CD14-positive monocyte (primary cell): ENCODE measurements at regions not wholly inside any gene's neighbourhood (a gene's known extent, or its start where the extent isn't known, plus 50 kb on each side); places are given as distances from the start of the nearest gene placed in this dataset.

Experiments
- DNase-seq, 3 donors: peaks; one replicate each; pipeline ENCODE4 v3.0.0-alpha.2; 2011 to 2022
- H2AFZ ChIP-seq: 2 replicates; pipeline ENCODE4 v1.6.0; 2012; ENCODE audit warnings: mild to moderate bottlenecking, low read depth, low read length, inconsistent platforms; ENCODE audit not compliant: insufficient read depth, poor library complexity, severe bottlenecking
- H3K27ac ChIP-seq, 2 donors: 1 replicate in 1 of 2; 2 replicates in 1 of 2; pipeline ENCODE4 v1.5.1; 2012 to 2013; ENCODE audit warnings: low read length in 2 of 2, control low read depth in 1 of 2, inconsistent platforms in 1 of 2, low read depth in 1 of 2, mild to moderate bottlenecking in 1 of 2
- H3K27me3 ChIP-seq, 2 donors: one replicate each; pipeline versions ENCODE4 v1.6.0 to v1.6.1; 2011 to 2013; ENCODE audit warnings: low read length in 2 of 2; ENCODE audit not compliant: control insufficient read depth in 2 of 2, insufficient read depth in 2 of 2
- H3K36me3 ChIP-seq, 2 donors: replicated peaks in 1 of 2; 1 replicate in 1 of 2; 2 replicates in 1 of 2; pipeline versions ENCODE4 v1.5.1 to v1.6.1; 2012 to 2013; ENCODE audit warnings: low read length in 2 of 2, control low read depth in 1 of 2, inconsistent platforms in 1 of 2, mild to moderate bottlenecking in 1 of 2; ENCODE audit not compliant: insufficient read depth in 2 of 2, control insufficient read depth in 1 of 2
- H3K4me1 ChIP-seq, 2 donors: 1 replicate in 1 of 2; 2 replicates in 1 of 2; pipeline versions ENCODE4 v1.5.1 to v1.6.1; 2012 to 2013; ENCODE audit warnings: low read length in 2 of 2, control low read depth in 1 of 2, inconsistent platforms in 1 of 2, mild to moderate bottlenecking in 1 of 2, moderate library complexity in 1 of 2; ENCODE audit not compliant: insufficient read depth in 2 of 2, control insufficient read depth in 1 of 2
- H3K4me2 ChIP-seq: replicated peaks from 2 replicates; pipeline ENCODE3; 2012; ENCODE audit warnings: low read length, moderate library complexity, mild to moderate bottlenecking; ENCODE audit not compliant: poor library complexity, severe bottlenecking; ENCODE audit errors: extremely low read depth
- H3K4me3 ChIP-seq, 3 experiments: fragments of 200-600 bp in 1 of 3; sonication (generic) in 1 of 3; replicated peaks in 1 of 3; 1 replicate in 2 of 3; 2 replicates in 1 of 3; pipeline ENCODE4 v1.5.1; 2011 to 2013; ENCODE audit warnings: low read length in 3 of 3, mild to moderate bottlenecking in 3 of 3, control low read depth in 2 of 3, low read depth in 2 of 3, inconsistent platforms in 1 of 3, moderate library complexity in 1 of 3
- H3K79me2 ChIP-seq: 2 replicates; pipeline ENCODE4 v1.6.0; 2012; ENCODE audit warnings: mild to moderate bottlenecking, control low read depth, inconsistent platforms, low read length, moderate library complexity; ENCODE audit not compliant: insufficient read depth
- H3K9ac ChIP-seq: 2 replicates; pipeline ENCODE4 v1.6.0; 2017; ENCODE audit warnings: low read length, mild to moderate bottlenecking; ENCODE audit not compliant: insufficient read depth, poor library complexity, severe bottlenecking
- H3K9me3 ChIP-seq, 2 donors: replicated peaks in 1 of 2; 1 replicate in 1 of 2; 2 replicates in 1 of 2; pipeline versions ENCODE4 v1.5.1 to v1.6.1; 2012 to 2013; ENCODE audit warnings: low read length in 2 of 2, control low read depth in 1 of 2; ENCODE audit not compliant: control insufficient read depth in 1 of 2, insufficient read depth in 1 of 2
- H4K20me1 ChIP-seq: 2 replicates; pipeline ENCODE4 v1.6.0; 2012; ENCODE audit warnings: mild to moderate bottlenecking, low read length, control low read depth, moderate library complexity; ENCODE audit not compliant: insufficient read depth
- H3K27ac Mint-ChIP-seq, 7 donors: one replicate each; pipeline ENCODE4 v1.8.0; 2020; ENCODE audit warnings: mild to moderate bottlenecking in 7 of 7, mixed read lengths in 7 of 7, moderate library complexity in 6 of 7, inconsistent platforms in 2 of 7
- H3K27me3 Mint-ChIP-seq, 3 donors: one replicate each; pipeline ENCODE4 v1.8.0; 2021 to 2022; ENCODE audit warnings: low read depth in 3 of 3, mild to moderate bottlenecking in 3 of 3, mixed read lengths in 3 of 3, moderate library complexity in 3 of 3, inconsistent platforms in 1 of 3
- H3K36me3 Mint-ChIP-seq, 2 donors: one replicate each; pipeline ENCODE4 v1.8.0; 2020; ENCODE audit warnings: mixed read lengths in 2 of 2, inconsistent platforms in 1 of 2, mild to moderate bottlenecking in 1 of 2
- H3K4me1 Mint-ChIP-seq: one replicate; pipeline ENCODE4 v1.8.0; 2020; ENCODE audit warnings: mild to moderate bottlenecking, mixed read lengths
- H3K4me3 Mint-ChIP-seq, 2 donors: one replicate each; pipeline ENCODE4 v1.8.0; 2020; ENCODE audit warnings: mild to moderate bottlenecking in 2 of 2, mixed read lengths in 2 of 2, moderate library complexity in 1 of 2
- H3K9me3 Mint-ChIP-seq, 7 donors: one replicate each; pipeline ENCODE4 v1.8.0; 2020 to 2022; ENCODE audit warnings: mixed read lengths in 7 of 7, mild to moderate bottlenecking in 6 of 7, moderate library complexity in 6 of 7, inconsistent platforms in 2 of 7
- WGBS: methylation state at CpG from one replicate; pipeline ENCODE4 v1.1.5; 2013; ENCODE audit warnings: missing lambda C conversion rate; ENCODE audit not compliant: insufficient coverage; 5-methylcytosine and 5-hydroxymethylcytosine counted together
- intact Hi-C, 2 donors: fragments of 100-400 bp; cut with micrococcal nuclease; formaldehyde crosslinking; loops; one replicate each; pipeline versions ENCODE4 v1.15.0 to v1.15.1; 2023
- TF ChIP-seq, protein P1 (sequence below): fragments of 200-600 bp; IDR thresholded peaks from one replicate; pipeline ENCODE4 v1.8.0; 2022; ENCODE audit warnings: antibody characterized with exemption, mild to moderate bottlenecking

DNA sequence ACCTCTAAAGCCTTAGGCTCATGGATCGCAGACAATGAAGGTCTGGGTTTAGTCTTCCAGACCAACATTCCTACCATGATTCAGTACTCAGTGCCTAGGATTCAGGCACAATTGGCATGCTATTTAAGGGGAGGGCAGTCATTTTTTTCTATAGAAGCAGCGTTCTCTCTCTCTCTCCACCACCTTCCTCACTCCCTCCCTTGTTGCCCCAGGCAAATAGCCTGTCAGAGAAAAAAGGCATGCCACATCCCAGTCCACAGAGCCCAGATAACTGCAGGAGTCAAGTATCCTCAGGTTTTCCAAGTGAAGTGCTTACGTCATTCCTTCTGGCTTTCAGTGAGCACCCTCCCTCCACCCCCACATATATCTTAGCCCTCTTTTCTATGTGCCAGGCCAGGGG is 533.0 kb downstream of the BCOR start:
- DNase-seq, result no peak
- intact Hi-C loops, result no loop called here
- TF ChIP-seq, protein P1, sequence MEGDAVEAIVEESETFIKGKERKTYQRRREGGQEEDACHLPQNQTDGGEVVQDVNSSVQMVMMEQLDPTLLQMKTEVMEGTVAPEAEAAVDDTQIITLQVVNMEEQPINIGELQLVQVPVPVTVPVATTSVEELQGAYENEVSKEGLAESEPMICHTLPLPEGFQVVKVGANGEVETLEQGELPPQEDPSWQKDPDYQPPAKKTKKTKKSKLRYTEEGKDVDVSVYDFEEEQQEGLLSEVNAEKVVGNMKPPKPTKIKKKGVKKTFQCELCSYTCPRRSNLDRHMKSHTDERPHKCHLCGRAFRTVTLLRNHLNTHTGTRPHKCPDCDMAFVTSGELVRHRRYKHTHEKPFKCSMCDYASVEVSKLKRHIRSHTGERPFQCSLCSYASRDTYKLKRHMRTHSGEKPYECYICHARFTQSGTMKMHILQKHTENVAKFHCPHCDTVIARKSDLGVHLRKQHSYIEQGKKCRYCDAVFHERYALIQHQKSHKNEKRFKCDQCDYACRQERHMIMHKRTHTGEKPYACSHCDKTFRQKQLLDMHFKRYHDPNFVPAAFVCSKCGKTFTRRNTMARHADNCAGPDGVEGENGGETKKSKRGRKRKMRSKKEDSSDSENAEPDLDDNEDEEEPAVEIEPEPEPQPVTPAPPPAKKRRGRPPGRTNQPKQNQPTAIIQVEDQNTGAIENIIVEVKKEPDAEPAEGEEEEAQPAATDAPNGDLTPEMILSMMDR, result no peak

DNA sequence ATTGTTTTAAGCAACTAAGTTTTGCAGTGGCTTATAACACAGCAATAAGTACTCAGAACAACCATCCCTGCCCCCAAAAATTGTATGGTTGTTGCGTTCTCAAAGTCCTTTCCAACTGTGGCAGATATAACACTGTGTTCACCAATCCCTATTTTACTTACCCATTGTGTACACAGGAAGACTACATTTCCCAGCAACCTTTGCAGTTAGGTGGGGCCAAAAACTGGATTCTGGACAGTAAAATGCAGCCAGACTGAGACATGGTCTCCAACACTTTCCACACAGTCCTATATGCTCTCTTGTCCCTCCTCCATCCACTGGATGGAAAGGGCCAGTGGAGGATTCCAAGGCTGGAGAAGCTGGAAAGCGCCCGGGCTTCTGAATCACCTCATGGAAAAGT is 523.6 kb downstream of the BCOR start:
- Histone ChIP-seq H3K4me3 (no peak overlapping the region), H3K9ac (no peak overlapping the region), H3K36me3 (no peaks in the 10 kb centered on the region), H3K9me3 (no peaks in the 10 kb centered on the region), H2AFZ (no peak overlapping the region), H4K20me1 (no peaks in the 10 kb centered on the region), H3K4me1 (no peaks in the 10 kb centered on the region), H3K79me2 (no peaks in the 10 kb centered on the region), H3K4me2 (no peak overlapping the region), H3K27ac (no peak overlapping the region), H3K27me3 (no peaks in the 10 kb centered on the region)
- no CpG with 5 or more reads among the region's 3 CpGs for whole genome bisulfite sequencing
- no peak overlapping the region for H3K27ac Mint-ChIP-seq
- H3K9me3 Mint-ChIP-seq, result peaks cover 0 to under 1% (median 0%) of the 10 kb centered on the region in 7 donors
- no peak overlapping the region for H3K4me3 Mint-ChIP-seq
- no peaks in the 10 kb centered on the region for H3K36me3 Mint-ChIP-seq
- DNase-seq, result no peak
- TF ChIP-seq, protein P1, result no peak
- intact Hi-C loops, result no loop called here
- H3K27me3 Mint-ChIP-seq, result peaks cover 3 to 12% (median 10%) of the 10 kb centered on the region in 3 donors
- H3K4me1 Mint-ChIP-seq, result peaks cover 3% of the 10 kb centered on the region

More for the DNA sequence above, 533.0 kb downstream of the BCOR start:
- no peaks in the 10 kb centered on the region for H3K79me2 ChIP-seq
- Mint-ChIP-seq H3K27me3 (peaks cover 0 to 11% (median 2%) of the 10 kb centered on the region in 3 donors), H3K4me3 (no peak overlapping the region), H3K27ac (peak overlapping the region in 3 of 7 donors; percentile 22 to 61 (median 43)), H3K4me1 (peaks cover 27% of the 10 kb centered on the region), H3K36me3 (peaks cover 0 to 5% of the 10 kb centered on the region in 2 donors), H3K9me3 (peaks cover 0 to 3% (median 0%) of the 10 kb centered on the region in 7 donors)
- no peaks in the 10 kb centered on the region for H3K27me3 ChIP-seq
- H3K9me3 ChIP-seq, result no peaks in the 10 kb centered on the region
- no CpG with 5 or more reads among the region's 3 CpGs for WGBS
- H3K4me1 ChIP-seq, result peaks cover 17 to 18% of the 10 kb centered on the region in 2 donors
- H3K27ac ChIP-seq, result no peak overlapping the region
- no peak overlapping the region for H3K4me3 ChIP-seq
- no peaks in the 10 kb centered on the region for H3K36me3 ChIP-seq
- no peak overlapping the region for H2AFZ ChIP-seq
- no peak overlapping the region for H3K4me2 ChIP-seq
- no peaks in the 10 kb centered on the region for H4K20me1 ChIP-seq
- H3K9ac ChIP-seq, result no peak overlapping the region
